Testis (tissue), 2 donors: ENCODE measurements at regions not wholly inside any gene's neighbourhood (a gene's known extent, or its start where the extent isn't known, plus 50 kb on each side); places are given as distances from the start of the nearest gene placed in this dataset.

Experiments
- POLR2A ChIP-seq: fragments of 450-650 bp; IDR thresholded peaks from one replicate; pipeline ENCODE4 v1.6.1; 2017; ENCODE audit warnings: antibody characterized with exemption, mild to moderate bottlenecking, moderate library complexity
- TF ChIP-seq, protein P1 (sequence below), 3 experiments: fragments of 450-650 bp in 2 of 3; fragments of 200-600 bp in 1 of 3; sonication (generic) in 1 of 3; IDR thresholded peaks; one replicate each; pipeline ENCODE4 v1.5.1; 2016 to 2019; ENCODE audit warnings: antibody characterized with exemption in 3 of 3, mild to moderate bottlenecking in 2 of 3, moderate library complexity in 1 of 3

DNA sequence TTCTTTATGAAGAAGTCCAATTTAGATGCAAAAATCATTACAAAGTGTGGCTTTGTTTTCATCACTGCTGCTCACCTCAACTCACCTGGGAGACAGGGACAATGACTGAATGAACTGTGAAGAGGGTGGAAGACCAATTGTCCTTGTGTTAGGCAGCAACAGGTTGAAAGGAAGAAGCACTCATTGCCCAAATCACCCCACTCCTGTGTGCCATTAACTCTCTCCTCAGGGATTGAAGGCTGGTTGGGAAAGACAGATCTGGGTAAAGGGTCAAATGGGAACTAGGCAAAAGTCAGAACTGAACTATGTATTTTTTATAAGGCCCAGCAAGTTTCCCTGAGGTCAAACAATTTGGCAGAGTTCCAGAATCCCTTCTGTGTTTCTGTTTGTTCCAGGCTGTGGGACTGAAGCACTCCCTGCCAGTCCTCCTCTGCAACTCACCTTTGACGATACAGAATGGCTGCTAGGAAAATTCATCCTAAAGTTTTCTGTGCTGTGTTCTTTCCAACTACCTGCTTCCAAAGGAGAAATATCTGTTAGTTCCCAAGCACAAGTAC, 68.6 kb upstream of the CCDC39 start:
- TF ChIP-seq, protein P1, sequence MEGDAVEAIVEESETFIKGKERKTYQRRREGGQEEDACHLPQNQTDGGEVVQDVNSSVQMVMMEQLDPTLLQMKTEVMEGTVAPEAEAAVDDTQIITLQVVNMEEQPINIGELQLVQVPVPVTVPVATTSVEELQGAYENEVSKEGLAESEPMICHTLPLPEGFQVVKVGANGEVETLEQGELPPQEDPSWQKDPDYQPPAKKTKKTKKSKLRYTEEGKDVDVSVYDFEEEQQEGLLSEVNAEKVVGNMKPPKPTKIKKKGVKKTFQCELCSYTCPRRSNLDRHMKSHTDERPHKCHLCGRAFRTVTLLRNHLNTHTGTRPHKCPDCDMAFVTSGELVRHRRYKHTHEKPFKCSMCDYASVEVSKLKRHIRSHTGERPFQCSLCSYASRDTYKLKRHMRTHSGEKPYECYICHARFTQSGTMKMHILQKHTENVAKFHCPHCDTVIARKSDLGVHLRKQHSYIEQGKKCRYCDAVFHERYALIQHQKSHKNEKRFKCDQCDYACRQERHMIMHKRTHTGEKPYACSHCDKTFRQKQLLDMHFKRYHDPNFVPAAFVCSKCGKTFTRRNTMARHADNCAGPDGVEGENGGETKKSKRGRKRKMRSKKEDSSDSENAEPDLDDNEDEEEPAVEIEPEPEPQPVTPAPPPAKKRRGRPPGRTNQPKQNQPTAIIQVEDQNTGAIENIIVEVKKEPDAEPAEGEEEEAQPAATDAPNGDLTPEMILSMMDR (IDR thresholded peaks at IDR 0.05), result no peak
- no peak for TF ChIP-seq POLR2A
